CD8-positive, alpha-beta memory T cell (primary cell): ENCODE measurements at regions not wholly inside any gene's neighbourhood (a gene's known extent, or its start where the extent isn't known, plus 50 kb on each side); places are given as distances from the start of the nearest gene placed in this dataset.

Source experiments
- CTCF ChIA-PET: fragments of 350-600 bp; sonication (Branson Sonifier 250); formaldehyde crosslinking; loops from one replicate; lab custom pipeline; 2021; ENCODE audit warnings: antibody characterized with exemption; lab: Charles Lee
- POLR2A ChIA-PET: fragments of 350-600 bp; sonication (Branson Sonifier 250); formaldehyde crosslinking; loops from one replicate; lab custom pipeline; 2021; ENCODE audit warnings: antibody characterized with exemption; lab: Charles Lee
- DNase-seq, 5 donors: peaks; one replicate each; pipeline versions ENCODE4 v3.0.0 to v3.0.0-alpha.2; 2020 to 2022; ENCODE audit warnings: mixed read lengths in 1 of 5
- H3K27ac ChIP-seq: one replicate; pipeline ENCODE4 v1.7.0; 2013; ENCODE audit warnings: low read depth, mild to moderate bottlenecking, low read length, moderate library complexity
- H3K27me3 ChIP-seq: 2 replicates; pipeline ENCODE4 v1.7.0; 2013; ENCODE audit warnings: low read length, mild to moderate bottlenecking; ENCODE audit not compliant: insufficient read depth, poor library complexity, severe bottlenecking
- H3K36me3 ChIP-seq: 2 replicates; pipeline ENCODE4 v1.7.0; 2013; ENCODE audit warnings: mild to moderate bottlenecking, low read length, moderate library complexity; ENCODE audit not compliant: insufficient read depth
- H3K4me1 ChIP-seq: 2 replicates; pipeline ENCODE4 v1.7.0; 2013; ENCODE audit warnings: mild to moderate bottlenecking, low read length, moderate library complexity; ENCODE audit not compliant: insufficient read depth
- H3K4me3 ChIP-seq: 2 replicates; pipeline ENCODE4 v1.7.0; 2013; ENCODE audit warnings: mild to moderate bottlenecking, low read length
- H3K9me3 ChIP-seq: 2 replicates; pipeline ENCODE4 v1.7.0; 2013; ENCODE audit warnings: mild to moderate bottlenecking, low read length
- H3K27ac Mint-ChIP-seq, 8 donors: one replicate each; pipeline ENCODE4 v1.8.0; 2020 to 2021; ENCODE audit warnings: mixed read lengths in 8 of 8, mild to moderate bottlenecking in 6 of 8, inconsistent platforms in 3 of 8, moderate library complexity in 3 of 8
- H3K27me3 Mint-ChIP-seq, 2 donors: one replicate each; pipeline ENCODE4 v1.8.0; 2020 to 2021; ENCODE audit warnings: mixed read lengths in 2 of 2, mild to moderate bottlenecking in 1 of 2, moderate library complexity in 1 of 2
- H3K36me3 Mint-ChIP-seq, 3 donors: one replicate each; pipeline ENCODE4 v1.8.0; 2020 to 2021; ENCODE audit warnings: mixed read lengths in 3 of 3, inconsistent platforms in 1 of 3, mild to moderate bottlenecking in 1 of 3
- H3K4me1 Mint-ChIP-seq, 3 donors: one replicate each; pipeline ENCODE4 v1.8.0; 2020 to 2021; ENCODE audit warnings: mixed read lengths in 3 of 3, inconsistent platforms in 1 of 3, mild to moderate bottlenecking in 1 of 3
- H3K4me3 Mint-ChIP-seq, 7 donors: one replicate each; pipeline ENCODE4 v1.8.0; 2020 to 2021; ENCODE audit warnings: mixed read lengths in 7 of 7, mild to moderate bottlenecking in 6 of 7, moderate library complexity in 4 of 7, inconsistent platforms in 2 of 7
- H3K9me3 Mint-ChIP-seq, 5 donors: one replicate each; pipeline ENCODE4 v1.8.0; 2020 to 2022; ENCODE audit warnings: mixed read lengths in 5 of 5, mild to moderate bottlenecking in 3 of 5, moderate library complexity in 2 of 5, inconsistent platforms in 1 of 5

GRCh38 chr9:115249488-115249887, 131.5 kb upstream of the TNC start:
- DNase-seq = no peak
- Mint-ChIP-seq H3K4me3 (no peak overlapping the region), H3K36me3 (no peaks in the 10 kb centered on the region), H3K9me3 (peaks cover 0 to 6% (median 0%) of the 10 kb centered on the region in 5 donors), H3K27ac (no peak overlapping the region), H3K27me3 (peaks cover 2 to 10% of the 10 kb centered on the region in 2 donors), H3K4me1 (no peaks in the 10 kb centered on the region)
- POLR2A ChIA-PET = no interaction called here
- no peaks in the 10 kb centered on the region for H3K4me1 ChIP-seq
- CTCF ChIA-PET = no interaction called here
- no peaks in the 10 kb centered on the region for H3K27me3 ChIP-seq
- no peaks in the 10 kb centered on the region for H3K36me3 ChIP-seq
- no peak overlapping the region for H3K4me3 ChIP-seq
- H3K9me3 ChIP-seq = no peaks in the 10 kb centered on the region
- H3K27ac ChIP-seq = no peak overlapping the region

GRCh38 chr9:115250621-115251032, 132.7 kb upstream of the TNC start:
- no peaks in the 10 kb centered on the region for H3K27me3 ChIP-seq
- H3K4me1 ChIP-seq = no peaks in the 10 kb centered on the region
- no peaks in the 10 kb centered on the region for H3K36me3 ChIP-seq
- H3K9me3 ChIP-seq = no peaks in the 10 kb centered on the region
- Mint-ChIP-seq H3K4me1 (no peaks in the 10 kb centered on the region), H3K27me3 (peaks cover 11 to 14% of the 10 kb centered on the region in 2 donors), H3K9me3 (peaks cover 0 to 6% (median 0%) of the 10 kb centered on the region in 5 donors), H3K4me3 (no peak overlapping the region), H3K27ac (no peak overlapping the region), H3K36me3 (no peaks in the 10 kb centered on the region)
- POLR2A ChIA-PET = no interaction called here
- H3K27ac ChIP-seq = no peak overlapping the region
- DNase-seq = no peak
- CTCF ChIA-PET = no interaction called here
- no peak overlapping the region for H3K4me3 ChIP-seq

- H3K27me3 Mint-ChIP-seq = peaks cover 13 to 19% of the 10 kb centered on the region in 2 donors
- peaks cover 0 to 6% (median 0%) of the 10 kb centered on the region in 5 donors for H3K9me3 Mint-ChIP-seq
- no peak overlapping the region for H3K4me3 Mint-ChIP-seq
- no peak overlapping the region for H3K27ac Mint-ChIP-seq
- H3K4me3 ChIP-seq = no peak overlapping the region
- no peak overlapping the region for H3K27ac ChIP-seq
- H3K27me3 ChIP-seq = no peaks in the 10 kb centered on the region
- no peak for DNase-seq
- POLR2A ChIA-PET = no interaction called here
- no peaks in the 10 kb centered on the region for H3K9me3 ChIP-seq
- H3K4me1 Mint-ChIP-seq = no peaks in the 10 kb centered on the region
- CTCF ChIA-PET = no interaction called here
- no peaks in the 10 kb centered on the region for H3K36me3 Mint-ChIP-seq
- no peaks in the 10 kb centered on the region for H3K4me1 ChIP-seq
- H3K36me3 ChIP-seq = no peaks in the 10 kb centered on the region
Observed at GRCh38 chr9:115254287-115255180, 136.6 kb upstream of the TNC start.

GRCh38 chr9:115261656-115262081, 143.7 kb upstream of the TNC start:
- Histone ChIP-seq H3K9me3 (no peaks in the 10 kb centered on the region), H3K36me3 (no peaks in the 10 kb centered on the region), H3K27me3 (no peaks in the 10 kb centered on the region), H3K4me3 (no peak overlapping the region), H3K27ac (no peak overlapping the region), H3K4me1 (no peaks in the 10 kb centered on the region)
- Mint-ChIP-seq H3K9me3 (peaks cover 0 to 2% (median 0%) of the 10 kb centered on the region in 5 donors), H3K36me3 (no peaks in the 10 kb centered on the region), H3K4me3 (no peak overlapping the region), H3K27ac (no peak overlapping the region), H3K27me3 (peaks cover 0 to 1% of the 10 kb centered on the region in 2 donors), H3K4me1 (no peaks in the 10 kb centered on the region)
- CTCF ChIA-PET = no interaction called here
- DNase-seq = no peak
- POLR2A ChIA-PET = no interaction called here

GRCh38 chr9:115262477-115262876, 144.5 kb upstream of the TNC start:
- H3K4me1 ChIP-seq = no peaks in the 10 kb centered on the region
- Mint-ChIP-seq H3K4me1 (no peaks in the 10 kb centered on the region), H3K4me3 (no peak overlapping the region), H3K9me3 (peaks cover 0 to 2% (median 0%) of the 10 kb centered on the region in 5 donors), H3K36me3 (no peaks in the 10 kb centered on the region), H3K27me3 (no peaks in the 10 kb centered on the region), H3K27ac (no peak overlapping the region)
- no peaks in the 10 kb centered on the region for H3K36me3 ChIP-seq
- CTCF ChIA-PET = no interaction called here
- no peak for DNase-seq
- H3K9me3 ChIP-seq = no peaks in the 10 kb centered on the region
- no peak overlapping the region for H3K4me3 ChIP-seq
- POLR2A ChIA-PET = no interaction called here
- H3K27me3 ChIP-seq = no peaks in the 10 kb centered on the region
- no peak overlapping the region for H3K27ac ChIP-seq

- Histone ChIP-seq H3K4me3 (no peak overlapping the region), H3K27me3 (no peaks in the 10 kb centered on the region), H3K36me3 (no peaks in the 10 kb centered on the region), H3K4me1 (no peaks in the 10 kb centered on the region), H3K27ac (no peak overlapping the region), H3K9me3 (no peaks in the 10 kb centered on the region)
- no peak for DNase-seq
- ChIA-PET POLR2A (no interaction called here), CTCF (no interaction called here)
- H3K4me1 Mint-ChIP-seq = no peaks in the 10 kb centered on the region
- H3K27me3 Mint-ChIP-seq = no peaks in the 10 kb centered on the region
- no peaks in the 10 kb centered on the region for H3K36me3 Mint-ChIP-seq
- H3K27ac Mint-ChIP-seq = no peak overlapping the region
- H3K4me3 Mint-ChIP-seq = no peak overlapping the region
- peaks cover 0 to 2% (median 0%) of the 10 kb centered on the region in 5 donors for H3K9me3 Mint-ChIP-seq
Observed at GRCh38 chr9:115262952-115263351, 145.0 kb upstream of the TNC start.

GRCh38 chr9:115263371-115264075, 145.6 kb upstream of the TNC start:
- no peaks in the 10 kb centered on the region for H3K4me1 ChIP-seq
- H3K27me3 Mint-ChIP-seq = no peaks in the 10 kb centered on the region
- H3K36me3 ChIP-seq = no peaks in the 10 kb centered on the region
- no peak overlapping the region for H3K27ac ChIP-seq
- no peak for DNase-seq
- ChIA-PET CTCF (no interaction called here), POLR2A (no interaction called here)
- H3K4me3 ChIP-seq = no peak overlapping the region
- H3K9me3 ChIP-seq = no peaks in the 10 kb centered on the region
- peaks cover 0 to 2% (median 0%) of the 10 kb centered on the region in 5 donors for H3K9me3 Mint-ChIP-seq
- no peak overlapping the region for H3K4me3 Mint-ChIP-seq
- H3K4me1 Mint-ChIP-seq = no peaks in the 10 kb centered on the region
- no peak overlapping the region for H3K27ac Mint-ChIP-seq
- no peaks in the 10 kb centered on the region for H3K36me3 Mint-ChIP-seq
- no peaks in the 10 kb centered on the region for H3K27me3 ChIP-seq

- Mint-ChIP-seq H3K27me3 (no peaks in the 10 kb centered on the region), H3K27ac (no peak overlapping the region), H3K9me3 (peaks cover 0 to 2% (median 0%) of the 10 kb centered on the region in 5 donors), H3K4me3 (no peak overlapping the region), H3K36me3 (no peaks in the 10 kb centered on the region), H3K4me1 (no peaks in the 10 kb centered on the region)
- no peak for DNase-seq
- POLR2A ChIA-PET = no interaction called here
- Histone ChIP-seq H3K4me3 (no peak overlapping the region), H3K9me3 (no peaks in the 10 kb centered on the region), H3K36me3 (no peaks in the 10 kb centered on the region), H3K27ac (no peak overlapping the region), H3K27me3 (no peaks in the 10 kb centered on the region), H3K4me1 (no peaks in the 10 kb centered on the region)
- CTCF ChIA-PET = no interaction called here
Observed at GRCh38 chr9:115264313-115264712, 146.4 kb upstream of the TNC start.
